Pancreas (tissue), 10 donors: ENCODE measurements at regions not wholly inside any gene's neighbourhood (a gene's known extent, or its start where the extent isn't known, plus 50 kb on each side); places are given as distances from the start of the nearest gene placed in this dataset.

ENCODE experiments used
- ATAC-seq, 4 donors: fragments of 200-7000 bp; cut with Tn5 transposase; one replicate each; pipeline versions ENCODE4 v1.8.0 to v1.9.1; 2020; ENCODE audit warnings: mild to moderate bottlenecking in 4 of 4, moderate library complexity in 4 of 4
- DNase-seq, 6 donors: peaks; one replicate each; pipeline ENCODE4 v3.0.0-alpha.2; 2020
- FAIRE-seq: peaks from 2 replicates; lab custom pipeline; 2012; peaks lifted over from hg19 to GRCh38; lab: Jason Lieb, UNC
- H3K27ac ChIP-seq, 4 donors: fragments of 200-600 bp; sonication (generic); 1 replicate in 3 of 4; 2 replicates in 1 of 4; pipeline versions ENCODE4 v1.5.0 to v1.8.0; 2020
- H3K27me3 ChIP-seq, 4 donors: fragments of 200-600 bp; one replicate each; pipeline ENCODE4 v1.8.0; 2021
- H3K36me3 ChIP-seq, 3 donors: fragments of 200-600 bp; sonication (generic) in 1 of 3; one replicate each; pipeline versions ENCODE4 v1.5.0 to v1.8.0; 2020 to 2021
- H3K4me1 ChIP-seq, 3 donors: fragments of 200-600 bp; one replicate each; pipeline ENCODE4 v1.8.0; 2021
- H3K4me3 ChIP-seq, 4 donors: fragments of 200-600 bp; sonication (generic) in 2 of 4; one replicate each; pipeline versions ENCODE4 v1.5.0 to v1.8.0; 2020 to 2021
- H3K9me3 ChIP-seq, 4 donors: fragments of 200-600 bp; one replicate each; pipeline ENCODE4 v1.8.0; 2021
- WGBS, 2 donors: extraction: QIAGEN DNeasy Blood & Tissue Kit; methylation state at CpG; one replicate each; pipeline ENCODE4 v1.1.7; 2013; 5-methylcytosine and 5-hydroxymethylcytosine counted together
- intact Hi-C, 3 donors: fragments of 100-400 bp; cut with DNase I; formaldehyde crosslinking; loops; one replicate each; pipeline versions ENCODE4 v1.11.1 to v1.14.2; 2022
- TF ChIP-seq, protein P1 (sequence below), 4 donors: fragments of 200-600 bp; sonication (generic) in 3 of 4; IDR thresholded peaks; one replicate each; pipeline versions ENCODE4 v1.5.0 to v1.8.0; 2021; ENCODE audit warnings: antibody characterized with exemption in 4 of 4
- donor health status: healthy with polysubstance abuse.
- donor health status: DM: no; HTN: no; CAD: no; lungs with moderate emphysema.
- donor health status: DM: no; HTN: no; CAD: no.
- donor health status: control.
- donor health status: control.
- donor health status: Bipolar disorder and iron deficiency.
- donor health status: DM: yes; HTN: yes; CAD: no.
- donor health status: DM: no; HTN: no; CAD: no.
- donor health status: DM: no; HTN: no; CAD: no.
- donor health status: DM: yes; HTN: yes; CAD: no.

DNA sequence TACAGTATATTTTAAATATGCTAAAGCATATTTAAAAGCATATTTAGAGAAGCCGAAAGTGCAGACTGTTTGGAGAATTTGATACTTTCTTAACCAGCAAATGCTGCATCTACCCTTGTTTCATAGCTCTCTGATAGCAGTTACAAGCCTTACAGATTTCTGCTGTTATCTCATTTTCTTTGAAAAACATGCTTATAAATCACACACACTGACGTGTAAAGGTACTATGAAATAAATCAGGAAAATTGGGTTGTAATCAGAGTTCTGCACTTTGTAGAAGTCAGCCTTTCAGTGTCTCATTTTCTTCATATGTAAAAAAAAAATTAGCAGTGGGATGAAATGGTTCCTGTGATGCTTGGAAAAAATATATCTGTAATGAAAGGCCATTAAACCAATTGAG lies 1432.4 kb upstream of the ATXN8OS start:
- FAIRE-seq, result no peak
- Histone ChIP-seq H3K36me3 (no peaks in the 10 kb centered on the region), H3K27me3 (no peaks in the 10 kb centered on the region), H3K9me3 (no peaks in the 10 kb centered on the region), H3K4me1 (no peaks in the 10 kb centered on the region), H3K4me3 (no peak overlapping the region), H3K27ac (no peak overlapping the region)
- DNase-seq, result no peak
- 47 to 50% methylated on average over 2 of the region's 2 CpGs for WGBS, 2 donors
- intact Hi-C loops, result no loop called here
- no peak for ATAC-seq
- TF ChIP-seq, protein P1, sequence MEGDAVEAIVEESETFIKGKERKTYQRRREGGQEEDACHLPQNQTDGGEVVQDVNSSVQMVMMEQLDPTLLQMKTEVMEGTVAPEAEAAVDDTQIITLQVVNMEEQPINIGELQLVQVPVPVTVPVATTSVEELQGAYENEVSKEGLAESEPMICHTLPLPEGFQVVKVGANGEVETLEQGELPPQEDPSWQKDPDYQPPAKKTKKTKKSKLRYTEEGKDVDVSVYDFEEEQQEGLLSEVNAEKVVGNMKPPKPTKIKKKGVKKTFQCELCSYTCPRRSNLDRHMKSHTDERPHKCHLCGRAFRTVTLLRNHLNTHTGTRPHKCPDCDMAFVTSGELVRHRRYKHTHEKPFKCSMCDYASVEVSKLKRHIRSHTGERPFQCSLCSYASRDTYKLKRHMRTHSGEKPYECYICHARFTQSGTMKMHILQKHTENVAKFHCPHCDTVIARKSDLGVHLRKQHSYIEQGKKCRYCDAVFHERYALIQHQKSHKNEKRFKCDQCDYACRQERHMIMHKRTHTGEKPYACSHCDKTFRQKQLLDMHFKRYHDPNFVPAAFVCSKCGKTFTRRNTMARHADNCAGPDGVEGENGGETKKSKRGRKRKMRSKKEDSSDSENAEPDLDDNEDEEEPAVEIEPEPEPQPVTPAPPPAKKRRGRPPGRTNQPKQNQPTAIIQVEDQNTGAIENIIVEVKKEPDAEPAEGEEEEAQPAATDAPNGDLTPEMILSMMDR (IDR thresholded peaks at IDR 0.05), result no peak

DNA sequence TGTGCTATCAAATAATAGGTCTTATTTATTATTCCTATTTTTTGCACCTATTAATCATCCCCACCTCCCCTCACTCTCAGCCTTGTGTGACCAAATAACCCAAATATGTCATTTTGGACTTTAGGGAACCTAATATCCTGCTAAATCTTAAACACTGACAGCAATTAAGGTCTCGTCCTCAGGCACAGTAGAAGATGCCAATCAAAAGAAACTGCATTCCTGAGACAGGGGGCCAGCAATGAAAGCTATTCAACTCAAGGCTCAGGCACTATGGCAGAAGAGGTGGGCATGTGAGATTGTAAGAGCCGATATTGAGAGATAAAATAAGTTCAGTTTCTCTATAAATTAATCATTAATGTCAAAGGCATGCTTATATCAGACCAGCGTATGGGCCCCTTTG lies 1437.7 kb upstream of the PCDH9 start:
- FAIRE-seq (no peak), ATAC-seq (no peak), DNase-seq (no peak)
- no peak overlapping the region for H3K4me3 ChIP-seq
- TF ChIP-seq, protein P1 (IDR thresholded peaks at IDR 0.05), result no peak
- H3K36me3 ChIP-seq, result no peaks in the 10 kb centered on the region
- WGBS, 2 donors, result 53 to 58% methylated on average over 3 of the region's 3 CpGs
- no peaks in the 10 kb centered on the region for H3K4me1 ChIP-seq
- no peaks in the 10 kb centered on the region for H3K27me3 ChIP-seq
- intact Hi-C loops, result no loop called here
- H3K27ac ChIP-seq, result no peak overlapping the region
- no peaks in the 10 kb centered on the region for H3K9me3 ChIP-seq

DNA sequence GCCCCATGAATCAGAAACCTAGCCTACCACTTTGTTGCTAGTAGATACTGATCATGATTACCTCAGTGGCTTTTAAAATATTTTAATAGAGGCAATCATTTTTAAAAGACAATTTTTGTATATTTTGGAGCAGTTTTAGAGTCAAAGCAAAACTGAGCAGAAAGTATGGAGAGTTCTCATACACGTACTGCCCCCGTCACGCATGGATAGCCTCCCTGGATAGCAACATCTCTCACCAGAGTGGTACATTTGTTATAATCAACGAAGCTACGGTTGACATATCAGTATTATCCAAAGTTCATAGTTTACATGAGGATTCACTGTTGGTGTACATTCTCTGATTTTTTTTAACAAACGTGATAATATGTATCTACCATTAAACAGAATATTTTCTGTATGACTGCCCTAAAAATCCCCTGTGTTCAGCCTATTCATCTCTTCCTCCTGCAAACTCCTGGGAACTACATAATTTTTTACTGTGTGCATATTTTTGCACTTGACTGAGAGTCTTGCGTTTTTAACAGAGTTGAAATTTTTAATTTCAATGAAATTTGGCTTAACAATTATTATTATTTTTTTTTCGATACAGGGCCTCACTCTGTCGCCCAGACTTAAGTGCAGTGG lies 1436.8 kb upstream of the PCDH9 start:
- Histone ChIP-seq H3K9me3 (no peaks in the 10 kb centered on the region), H3K36me3 (no peaks in the 10 kb centered on the region), H3K4me3 (no peak overlapping the region), H3K27me3 (no peaks in the 10 kb centered on the region), H3K4me1 (no peaks in the 10 kb centered on the region), H3K27ac (no peak overlapping the region)
- intact Hi-C loops, result no loop called here
- DNase-seq, result no peak
- TF ChIP-seq, protein P1 (IDR thresholded peaks at IDR 0.05), result no peak
- no peak for ATAC-seq
- WGBS, 2 donors, result 68 to 78% methylated on average over 9 of the region's 9 CpGs
- no peak for FAIRE-seq

DNA sequence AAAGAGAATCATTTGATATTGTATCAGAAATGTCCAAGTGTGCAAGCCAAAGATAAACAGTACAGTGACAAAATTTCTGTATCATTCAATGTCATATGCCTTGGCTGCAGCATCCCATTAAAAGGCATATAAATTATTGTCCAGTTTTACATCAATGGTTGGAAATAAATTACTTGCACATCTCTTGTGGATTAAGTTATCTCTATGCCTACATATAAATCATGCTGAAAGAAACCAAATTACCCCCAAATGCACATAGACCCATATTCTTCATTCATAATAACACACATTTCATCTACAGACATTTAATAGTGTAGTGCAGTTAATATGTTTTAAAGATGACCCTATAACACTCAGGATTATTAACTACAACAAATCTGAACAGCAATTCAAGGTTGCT lies 1415.7 kb upstream of the PCDH9 start:
- H3K36me3 ChIP-seq, result no peaks in the 10 kb centered on the region
- no peak for FAIRE-seq
- intact Hi-C loops, result no loop called here
- ATAC-seq, result no peak
- no peaks in the 10 kb centered on the region for H3K4me1 ChIP-seq
- H3K27ac ChIP-seq, result no peak overlapping the region
- DNase-seq, result no peak
- TF ChIP-seq, protein P1 (IDR thresholded peaks at IDR 0.05), result no peak
- H3K9me3 ChIP-seq, result no peaks in the 10 kb centered on the region
- H3K4me3 ChIP-seq, result no peak overlapping the region
- no peaks in the 10 kb centered on the region for H3K27me3 ChIP-seq

DNA sequence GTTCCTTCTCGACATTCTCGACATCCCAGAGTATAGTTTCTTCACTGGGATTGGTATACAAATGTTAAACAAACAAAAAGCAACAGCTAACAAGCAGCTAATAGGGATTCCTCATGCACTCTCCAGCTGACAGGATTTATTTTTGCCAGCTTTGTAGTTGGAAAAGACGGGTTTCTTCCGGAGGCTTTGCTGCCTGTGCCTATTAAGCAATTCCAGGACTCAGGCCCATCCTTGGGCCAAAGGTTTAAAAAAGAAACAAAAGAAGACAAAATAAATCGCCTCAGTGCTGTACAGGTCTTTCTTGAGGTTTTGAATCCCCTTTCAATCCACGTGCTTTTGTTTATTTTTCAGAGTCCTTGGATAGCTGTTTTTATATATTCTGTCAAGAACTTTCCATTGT lies 1414.5 kb upstream of the PCDH9 start:
- H3K4me1 ChIP-seq, result no peaks in the 10 kb centered on the region
- H3K4me3 ChIP-seq, result no peak overlapping the region
- no peak for DNase-seq
- no peak for ATAC-seq
- FAIRE-seq, result no peak
- TF ChIP-seq, protein P1 (IDR thresholded peaks at IDR 0.05), result no peak
- H3K9me3 ChIP-seq, result no peaks in the 10 kb centered on the region
- intact Hi-C loops, result no loop called here
- H3K36me3 ChIP-seq, result no peaks in the 10 kb centered on the region
- 42 to 48% methylated on average over 6 of the region's 6 CpGs for WGBS, 2 donors
- no peak overlapping the region for H3K27ac ChIP-seq
- H3K27me3 ChIP-seq, result no peaks in the 10 kb centered on the region
